ENCODE measurements at regions not wholly inside any gene's neighbourhood (a gene's known extent, or its start where the extent isn't known, plus 50 kb on each side); places are given as distances from the start of the nearest gene placed in this dataset.
"Not testable (repeated sequence)": the region's sequence is repeated elsewhere in the genome, so short reads cannot be mapped to it uniquely, and the experiment has no call there.

- WGBS, 5 donors = 85 to 93% (median 88%) methylated on average over 19 to 20 of the region's 20 CpGs
- Histone ChIP-seq H3K4me1 (no peaks in the 10 kb centered on the region), H3K9me3 (peaks cover 0 to 22% (median 7%) of the 10 kb centered on the region in 4 donors), H3K27me3 (no peaks in the 10 kb centered on the region), H3K4me3 (no peak overlapping the region), H3K36me3 (no peaks in the 10 kb centered on the region), H3K27ac (no peak overlapping the region)
- DNase-seq = no peak
- intact Hi-C loops (cut with DNase I; ENCODE audit: low total_unique reads) = no loop called here
- TF ChIP-seq, protein P1, sequence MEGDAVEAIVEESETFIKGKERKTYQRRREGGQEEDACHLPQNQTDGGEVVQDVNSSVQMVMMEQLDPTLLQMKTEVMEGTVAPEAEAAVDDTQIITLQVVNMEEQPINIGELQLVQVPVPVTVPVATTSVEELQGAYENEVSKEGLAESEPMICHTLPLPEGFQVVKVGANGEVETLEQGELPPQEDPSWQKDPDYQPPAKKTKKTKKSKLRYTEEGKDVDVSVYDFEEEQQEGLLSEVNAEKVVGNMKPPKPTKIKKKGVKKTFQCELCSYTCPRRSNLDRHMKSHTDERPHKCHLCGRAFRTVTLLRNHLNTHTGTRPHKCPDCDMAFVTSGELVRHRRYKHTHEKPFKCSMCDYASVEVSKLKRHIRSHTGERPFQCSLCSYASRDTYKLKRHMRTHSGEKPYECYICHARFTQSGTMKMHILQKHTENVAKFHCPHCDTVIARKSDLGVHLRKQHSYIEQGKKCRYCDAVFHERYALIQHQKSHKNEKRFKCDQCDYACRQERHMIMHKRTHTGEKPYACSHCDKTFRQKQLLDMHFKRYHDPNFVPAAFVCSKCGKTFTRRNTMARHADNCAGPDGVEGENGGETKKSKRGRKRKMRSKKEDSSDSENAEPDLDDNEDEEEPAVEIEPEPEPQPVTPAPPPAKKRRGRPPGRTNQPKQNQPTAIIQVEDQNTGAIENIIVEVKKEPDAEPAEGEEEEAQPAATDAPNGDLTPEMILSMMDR (IDR thresholded peaks at IDR 0.05) = no peak
- no peak for TF ChIP-seq POLR2A (IDR thresholded peaks at IDR 0.05)
- no peak for TF ChIP-seq EP300 (IDR thresholded peaks at IDR 0.05)
- no peak for TF ChIP-seq POLR2AphosphoS5 (IDR thresholded peaks at IDR 0.05)
Observed at GRCh38 chr5:179452356-179453230, 97.8 kb upstream of the RUFY1 start.

GRCh38 chr5:179451828-179452196 is 98.5 kb upstream of the RUFY1 start:
- TF ChIP-seq EP300 (IDR thresholded peaks at IDR 0.05) = no peak
- TF ChIP-seq, protein P1 (IDR thresholded peaks at IDR 0.05) = no peak
- TF ChIP-seq POLR2A (IDR thresholded peaks at IDR 0.05) = no peak
- TF ChIP-seq POLR2AphosphoS5 (IDR thresholded peaks at IDR 0.05) = no peak
- H3K27ac ChIP-seq = no peak overlapping the region
- no peaks in the 10 kb centered on the region for H3K27me3 ChIP-seq
- no peaks in the 10 kb centered on the region for H3K4me1 ChIP-seq
- no peak overlapping the region for H3K4me3 ChIP-seq
- H3K36me3 ChIP-seq = no peaks in the 10 kb centered on the region
- intact Hi-C loops (cut with DNase I; ENCODE audit: low total_unique reads) = no loop called here
- DNase-seq = no peak
- H3K9me3 ChIP-seq = peaks cover 0 to 22% (median 7%) of the 10 kb centered on the region in 4 donors
- 53 to 78% (median 68%) methylated on average over 4 of the region's 4 CpGs for WGBS, 5 donors

DNA sequence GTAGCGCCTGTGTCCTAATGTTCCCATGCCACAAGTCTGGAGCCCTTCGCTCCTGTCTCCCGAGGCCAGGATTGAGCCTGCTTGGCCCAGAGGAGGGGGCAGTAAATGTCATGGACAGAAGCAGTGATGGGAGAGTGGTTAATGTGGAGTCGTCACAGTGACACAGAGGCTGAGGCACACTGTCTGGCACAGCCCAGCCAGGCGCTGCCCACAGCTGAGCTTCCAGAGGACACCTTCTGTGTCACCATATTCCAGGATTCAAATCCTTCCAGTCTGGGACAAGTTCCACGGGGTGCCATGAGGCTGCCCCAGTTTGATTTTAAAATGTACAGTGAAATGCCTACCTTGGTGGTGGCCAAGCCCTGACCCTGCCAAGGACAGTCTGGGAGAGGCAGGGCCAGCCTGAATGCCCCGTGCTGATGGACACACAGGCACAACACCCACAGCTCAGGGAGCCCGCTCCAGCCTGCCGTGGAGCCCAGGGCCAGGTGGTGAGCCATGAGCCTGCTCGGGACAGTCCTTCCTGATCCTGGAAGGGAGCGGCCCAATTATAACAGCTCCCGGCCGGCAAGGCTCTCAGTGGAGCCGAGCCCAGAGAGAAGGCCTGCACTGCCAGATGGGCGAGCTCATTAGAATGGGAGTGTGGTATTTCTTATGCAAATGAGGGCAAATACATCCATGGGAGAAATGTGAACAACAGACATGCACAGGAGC is 99.1 kb upstream of the RUFY1 start:
- no peaks in the 10 kb centered on the region for H3K4me1 ChIP-seq
- intact Hi-C loops (cut with DNase I; ENCODE audit: low total_unique reads) = no loop called here
- H3K36me3 ChIP-seq = no peaks in the 10 kb centered on the region
- H3K27ac ChIP-seq = no peak overlapping the region
- DNase-seq = no peak
- no peaks in the 10 kb centered on the region for H3K27me3 ChIP-seq
- H3K4me3 ChIP-seq = no peak overlapping the region
- peaks cover 0 to 20% (median 6%) of the 10 kb centered on the region in 4 donors for H3K9me3 ChIP-seq
- TF ChIP-seq POLR2AphosphoS5 (IDR thresholded peaks at IDR 0.05) (no peak), EP300 (IDR thresholded peaks at IDR 0.05) (no peak), POLR2A (IDR thresholded peaks at IDR 0.05) (no peak)
- TF ChIP-seq, protein P1 (IDR thresholded peaks at IDR 0.05) = no peak
- WGBS, 5 donors = 72 to 91% (median 84%) methylated on average over 9 to 15 of the region's 15 CpGs

GRCh38 chr5:179449950-179450349 is 100.4 kb upstream of the RUFY1 start:
- H3K27me3 ChIP-seq; H3K36me3 ChIP-seq; intact Hi-C loops (cut with DNase I; ENCODE audit: low total_unique reads); H3K4me1 ChIP-seq; DNase-seq; H3K27ac ChIP-seq; H3K4me3 ChIP-seq; H3K9me3 ChIP-seq: not testable (repeated sequence)
- WGBS, 5 donors = 58 to 87% (median 79%) methylated on average over 3 to 4 of the region's 4 CpGs

GRCh38 chr5:179448282-179448681 is 102.1 kb upstream of the RUFY1 start:
- H3K36me3 ChIP-seq; H3K27ac ChIP-seq; intact Hi-C loops (cut with DNase I; ENCODE audit: low total_unique reads); H3K4me1 ChIP-seq; DNase-seq; H3K27me3 ChIP-seq; H3K4me3 ChIP-seq; H3K9me3 ChIP-seq: not testable (repeated sequence)
- no CpG with 5 or more reads among the region's 11 CpGs for WGBS, 5 donors

GRCh38 chr5:179442289-179442688 is 97.0 kb upstream of the ADAMTS2 start:
- H3K4me3 ChIP-seq; intact Hi-C loops (cut with DNase I; ENCODE audit: low total_unique reads); DNase-seq; H3K9me3 ChIP-seq; H3K36me3 ChIP-seq; H3K4me1 ChIP-seq; H3K27ac ChIP-seq: not testable (repeated sequence)
- 88 to 94% (median 92%) methylated on average over 3 of the region's 3 CpGs for WGBS, 5 donors
- peaks cover 0 to 34% (median 0%) of the 10 kb centered on the region in 3 donors for H3K27me3 ChIP-seq

Measured in stomach (tissue), 8 donors.